ENCODE measurements at regions not wholly inside any gene's neighbourhood (a gene's known extent, or its start where the extent isn't known, plus 50 kb on each side); places are given as distances from the start of the nearest gene placed in this dataset.

DNA sequence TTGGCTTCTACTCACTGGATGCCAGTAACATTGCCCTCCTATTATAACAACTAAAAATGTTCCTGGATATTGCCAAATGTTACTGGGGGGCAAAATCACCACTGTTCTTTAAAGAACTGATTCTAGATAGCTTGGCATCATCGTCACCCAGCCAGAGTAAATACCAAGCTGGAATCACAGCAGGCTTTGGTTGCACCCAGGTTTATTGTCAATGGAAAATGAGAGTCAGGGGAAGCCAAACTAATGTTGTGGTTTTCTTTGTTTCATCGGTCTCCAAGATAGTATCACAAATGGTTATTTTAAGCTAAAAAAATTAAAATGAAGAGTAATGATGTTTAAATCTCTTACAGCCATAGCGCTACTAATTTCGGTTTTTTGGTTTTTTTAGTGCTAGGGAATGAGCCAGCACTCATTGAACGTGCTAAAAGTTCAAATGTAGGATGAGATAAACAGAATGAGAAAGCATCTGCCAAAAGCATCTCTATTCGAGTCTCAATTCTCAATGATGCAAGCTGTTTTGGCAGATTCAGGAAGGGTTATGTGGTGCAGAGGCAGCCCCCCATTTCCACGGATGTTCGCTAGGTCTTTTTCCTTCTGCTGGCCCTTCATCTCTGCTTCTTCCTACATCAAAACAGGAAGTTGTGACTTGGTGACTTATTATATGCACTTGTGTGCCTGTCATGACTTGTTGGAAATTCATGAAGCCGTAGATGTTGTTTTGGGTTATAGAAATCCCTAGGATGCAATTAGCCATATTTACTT is 558.0 kb downstream of the EBF1 start:
- H3K36me3 ChIP-seq (ENCODE audit: control insufficient read depth, insufficient read depth, low read length) = no peaks in the 10 kb centered on the region
- no peak overlapping the region for H3K4me3 ChIP-seq (replicated peaks; ENCODE audit: low read depth, low read length)
- no peak for DNase-seq (ENCODE audit: extremely low read depth, insufficient read length)
- H3K27me3 ChIP-seq (replicated peaks; ENCODE audit: control insufficient read depth, insufficient read depth, low read length) = no peaks in the 10 kb centered on the region
- TF ChIP-seq, protein P1, sequence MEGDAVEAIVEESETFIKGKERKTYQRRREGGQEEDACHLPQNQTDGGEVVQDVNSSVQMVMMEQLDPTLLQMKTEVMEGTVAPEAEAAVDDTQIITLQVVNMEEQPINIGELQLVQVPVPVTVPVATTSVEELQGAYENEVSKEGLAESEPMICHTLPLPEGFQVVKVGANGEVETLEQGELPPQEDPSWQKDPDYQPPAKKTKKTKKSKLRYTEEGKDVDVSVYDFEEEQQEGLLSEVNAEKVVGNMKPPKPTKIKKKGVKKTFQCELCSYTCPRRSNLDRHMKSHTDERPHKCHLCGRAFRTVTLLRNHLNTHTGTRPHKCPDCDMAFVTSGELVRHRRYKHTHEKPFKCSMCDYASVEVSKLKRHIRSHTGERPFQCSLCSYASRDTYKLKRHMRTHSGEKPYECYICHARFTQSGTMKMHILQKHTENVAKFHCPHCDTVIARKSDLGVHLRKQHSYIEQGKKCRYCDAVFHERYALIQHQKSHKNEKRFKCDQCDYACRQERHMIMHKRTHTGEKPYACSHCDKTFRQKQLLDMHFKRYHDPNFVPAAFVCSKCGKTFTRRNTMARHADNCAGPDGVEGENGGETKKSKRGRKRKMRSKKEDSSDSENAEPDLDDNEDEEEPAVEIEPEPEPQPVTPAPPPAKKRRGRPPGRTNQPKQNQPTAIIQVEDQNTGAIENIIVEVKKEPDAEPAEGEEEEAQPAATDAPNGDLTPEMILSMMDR (IDR thresholded peaks at IDR 0.05; ENCODE audit: insufficient read depth, low read length, poor library complexity, severe bottlenecking) = no peak

DNA sequence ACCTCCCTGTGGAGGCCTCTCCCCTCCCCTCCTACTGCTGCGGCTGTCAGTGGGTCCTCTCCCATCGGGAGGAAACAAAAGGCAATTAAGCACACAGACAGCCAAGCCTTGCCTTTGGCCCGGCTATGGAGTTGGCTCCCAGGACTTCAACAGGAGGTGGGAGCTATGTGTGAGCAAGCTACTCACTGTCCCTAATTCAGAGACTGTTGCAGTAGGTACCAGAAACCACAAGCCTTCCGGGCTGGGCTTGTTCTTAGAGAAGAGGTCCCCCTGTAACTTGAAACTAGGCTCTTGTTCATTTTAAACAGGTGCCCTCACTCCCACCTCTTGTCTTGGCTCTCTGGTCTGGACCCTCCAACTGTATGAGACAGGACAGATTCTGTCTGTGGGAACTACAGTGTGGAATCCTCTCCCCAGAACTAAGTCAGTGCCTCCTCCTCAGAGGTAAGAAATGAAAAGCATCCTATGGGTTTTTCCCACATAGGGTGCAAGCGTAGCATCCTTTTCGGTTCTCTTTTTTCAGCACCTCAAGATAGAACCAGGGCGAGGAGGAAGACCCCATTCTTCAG is 561.1 kb downstream of the EBF1 start:
- TF ChIP-seq, protein P1 (IDR thresholded peaks at IDR 0.05; ENCODE audit: insufficient read depth, low read length, poor library complexity, severe bottlenecking) = no peak
- H3K27me3 ChIP-seq (replicated peaks; ENCODE audit: control insufficient read depth, insufficient read depth, low read length) = no peaks in the 10 kb centered on the region; the same call in 1 of the 2 replicates
- DNase-seq (ENCODE audit: extremely low read depth, insufficient read length) = peak; percentile 53

DNA sequence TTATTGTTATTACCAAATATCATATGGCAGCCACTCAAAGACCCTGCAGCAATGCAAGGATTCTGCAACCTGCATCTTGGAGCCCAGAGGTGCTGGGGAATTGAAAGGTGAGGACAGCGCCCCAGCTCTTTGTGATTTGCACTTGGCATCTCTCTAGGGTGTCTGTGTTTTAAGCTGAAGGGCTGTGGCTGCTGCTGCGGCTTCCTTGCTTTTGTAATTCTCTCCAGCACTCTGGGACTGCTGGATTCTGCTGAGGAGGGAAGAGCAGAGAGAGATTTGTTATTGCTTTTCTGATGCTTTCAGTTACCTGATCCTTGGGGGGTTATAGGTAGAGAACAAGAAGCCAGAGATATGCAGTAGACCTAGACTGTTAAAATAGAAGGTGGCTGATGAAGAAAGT is 562.4 kb downstream of the EBF1 start:
- no peak for DNase-seq (ENCODE audit: extremely low read depth, insufficient read length)
- Histone ChIP-seq H3K36me3 (ENCODE audit: control insufficient read depth, insufficient read depth, low read length) (no peaks in the 10 kb centered on the region), H3K4me3 (replicated peaks; ENCODE audit: low read depth, low read length) (no peak overlapping the region), H3K27me3 (replicated peaks; ENCODE audit: control insufficient read depth, insufficient read depth, low read length) (no peaks in the 10 kb centered on the region; the same call in 1 of the 2 replicates)
- TF ChIP-seq, protein P1 (IDR thresholded peaks at IDR 0.05; ENCODE audit: insufficient read depth, low read length, poor library complexity, severe bottlenecking) = no peak

More for the DNA sequence above, 561.1 kb downstream of the EBF1 start:
- H3K4me3 ChIP-seq (replicated peaks; ENCODE audit: low read depth, low read length) = no peak overlapping the region
- no peaks in the 10 kb centered on the region for H3K36me3 ChIP-seq (ENCODE audit: control insufficient read depth, insufficient read depth, low read length)

DNA sequence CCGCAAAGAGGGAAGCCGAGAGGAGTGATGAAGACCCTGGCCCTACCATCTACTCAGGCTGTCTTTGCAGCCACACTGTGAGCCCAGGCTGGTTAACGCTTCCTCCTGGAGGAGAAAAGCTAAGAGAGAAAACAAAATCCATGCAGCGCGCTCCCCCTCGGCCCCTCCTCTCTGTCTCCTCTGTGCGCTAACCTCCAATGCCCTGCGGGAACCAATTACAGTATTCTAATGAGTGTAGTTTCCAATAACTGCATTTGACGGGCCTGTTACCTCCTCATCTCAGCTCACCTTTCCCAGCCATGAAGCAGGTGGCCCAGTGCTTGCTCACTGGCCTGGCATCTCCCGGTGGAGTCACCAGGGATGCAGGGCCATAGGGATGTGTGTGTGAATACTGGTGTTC is 565.5 kb downstream of the EBF1 start:
- no peak overlapping the region for H3K4me3 ChIP-seq (replicated peaks; ENCODE audit: low read depth, low read length)
- TF ChIP-seq, protein P1 (IDR thresholded peaks at IDR 0.05; ENCODE audit: insufficient read depth, low read length, poor library complexity, severe bottlenecking) = no peak
- no peaks in the 10 kb centered on the region for H3K36me3 ChIP-seq (ENCODE audit: control insufficient read depth, insufficient read depth, low read length)
- DNase-seq (ENCODE audit: extremely low read depth, insufficient read length) = no peak
- no peaks in the 10 kb centered on the region; the same call in 1 of the 2 replicates for H3K27me3 ChIP-seq (replicated peaks; ENCODE audit: control insufficient read depth, insufficient read depth, low read length)

DNA sequence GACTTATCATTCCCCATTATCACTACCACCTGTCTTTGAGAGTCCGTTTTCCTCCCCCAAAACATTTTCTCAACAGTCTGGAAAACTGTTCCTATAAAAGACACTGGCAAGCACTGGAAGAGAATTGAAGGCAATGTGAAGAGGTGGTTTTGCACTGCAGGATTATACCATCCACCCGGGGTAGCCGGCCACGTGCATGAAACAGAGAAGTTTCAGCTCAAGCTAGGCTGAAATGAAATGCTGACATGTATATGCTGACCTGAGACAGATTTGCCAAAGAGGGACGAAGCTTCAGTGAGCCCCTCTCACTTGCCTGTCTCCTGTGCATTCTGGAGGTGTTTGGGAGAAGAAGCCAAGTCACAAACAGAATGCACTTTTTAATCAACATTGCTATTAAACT is 567.0 kb downstream of the EBF1 start:
- no peaks in the 10 kb centered on the region for H3K36me3 ChIP-seq (ENCODE audit: control insufficient read depth, insufficient read depth, low read length)
- no peak for DNase-seq (ENCODE audit: extremely low read depth, insufficient read length)
- no peak overlapping the region for H3K4me3 ChIP-seq (replicated peaks; ENCODE audit: low read depth, low read length)
- TF ChIP-seq, protein P1 (IDR thresholded peaks at IDR 0.05; ENCODE audit: insufficient read depth, low read length, poor library complexity, severe bottlenecking) = no peak
- no peaks in the 10 kb centered on the region; the same call in 1 of the 2 replicates for H3K27me3 ChIP-seq (replicated peaks; ENCODE audit: control insufficient read depth, insufficient read depth, low read length)

Measured in GM06990 (cell line).